ENCODE measurements at regions not wholly inside any gene's neighbourhood (a gene's known extent, or its start where the extent isn't known, plus 50 kb on each side); places are given as distances from the start of the nearest gene placed in this dataset.

DNA sequence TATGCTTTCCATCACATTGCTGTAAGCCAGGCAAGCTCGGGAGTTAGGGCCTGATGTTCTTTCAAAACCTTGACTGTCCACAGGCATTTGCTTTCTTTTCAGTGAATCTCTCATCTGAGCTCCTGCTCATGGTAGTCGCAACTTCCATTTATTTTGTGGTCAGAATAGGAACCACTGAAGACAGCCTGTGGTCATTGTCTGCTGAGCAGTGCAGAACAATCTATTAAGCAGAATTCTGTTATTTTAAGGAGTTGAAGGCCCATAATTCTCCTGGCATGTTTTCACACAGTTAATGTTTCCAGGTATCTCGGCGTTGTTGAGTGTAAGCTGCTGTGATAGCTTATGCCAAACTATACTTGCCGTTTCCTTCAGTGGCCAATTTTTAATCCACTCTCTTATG lies 491.1 kb upstream of the AKR1E2 start:
- TF ChIP-seq, protein P1, sequence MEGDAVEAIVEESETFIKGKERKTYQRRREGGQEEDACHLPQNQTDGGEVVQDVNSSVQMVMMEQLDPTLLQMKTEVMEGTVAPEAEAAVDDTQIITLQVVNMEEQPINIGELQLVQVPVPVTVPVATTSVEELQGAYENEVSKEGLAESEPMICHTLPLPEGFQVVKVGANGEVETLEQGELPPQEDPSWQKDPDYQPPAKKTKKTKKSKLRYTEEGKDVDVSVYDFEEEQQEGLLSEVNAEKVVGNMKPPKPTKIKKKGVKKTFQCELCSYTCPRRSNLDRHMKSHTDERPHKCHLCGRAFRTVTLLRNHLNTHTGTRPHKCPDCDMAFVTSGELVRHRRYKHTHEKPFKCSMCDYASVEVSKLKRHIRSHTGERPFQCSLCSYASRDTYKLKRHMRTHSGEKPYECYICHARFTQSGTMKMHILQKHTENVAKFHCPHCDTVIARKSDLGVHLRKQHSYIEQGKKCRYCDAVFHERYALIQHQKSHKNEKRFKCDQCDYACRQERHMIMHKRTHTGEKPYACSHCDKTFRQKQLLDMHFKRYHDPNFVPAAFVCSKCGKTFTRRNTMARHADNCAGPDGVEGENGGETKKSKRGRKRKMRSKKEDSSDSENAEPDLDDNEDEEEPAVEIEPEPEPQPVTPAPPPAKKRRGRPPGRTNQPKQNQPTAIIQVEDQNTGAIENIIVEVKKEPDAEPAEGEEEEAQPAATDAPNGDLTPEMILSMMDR (IDR thresholded peaks at IDR 0.05; ENCODE audit: insufficient read depth, low read length): no peak
- TF ChIP-seq POLR2AphosphoS5 (IDR thresholded peaks at IDR 0.05; ENCODE audit: low read depth) (no peak), SPI1 (IDR thresholded peaks at IDR 0.05; ENCODE audit: borderline replicate concordance, low read depth) (no peak), GABPA (IDR thresholded peaks at IDR 0.05; ENCODE audit: low read depth) (no peak)
- TF ChIP-seq, protein P2, sequence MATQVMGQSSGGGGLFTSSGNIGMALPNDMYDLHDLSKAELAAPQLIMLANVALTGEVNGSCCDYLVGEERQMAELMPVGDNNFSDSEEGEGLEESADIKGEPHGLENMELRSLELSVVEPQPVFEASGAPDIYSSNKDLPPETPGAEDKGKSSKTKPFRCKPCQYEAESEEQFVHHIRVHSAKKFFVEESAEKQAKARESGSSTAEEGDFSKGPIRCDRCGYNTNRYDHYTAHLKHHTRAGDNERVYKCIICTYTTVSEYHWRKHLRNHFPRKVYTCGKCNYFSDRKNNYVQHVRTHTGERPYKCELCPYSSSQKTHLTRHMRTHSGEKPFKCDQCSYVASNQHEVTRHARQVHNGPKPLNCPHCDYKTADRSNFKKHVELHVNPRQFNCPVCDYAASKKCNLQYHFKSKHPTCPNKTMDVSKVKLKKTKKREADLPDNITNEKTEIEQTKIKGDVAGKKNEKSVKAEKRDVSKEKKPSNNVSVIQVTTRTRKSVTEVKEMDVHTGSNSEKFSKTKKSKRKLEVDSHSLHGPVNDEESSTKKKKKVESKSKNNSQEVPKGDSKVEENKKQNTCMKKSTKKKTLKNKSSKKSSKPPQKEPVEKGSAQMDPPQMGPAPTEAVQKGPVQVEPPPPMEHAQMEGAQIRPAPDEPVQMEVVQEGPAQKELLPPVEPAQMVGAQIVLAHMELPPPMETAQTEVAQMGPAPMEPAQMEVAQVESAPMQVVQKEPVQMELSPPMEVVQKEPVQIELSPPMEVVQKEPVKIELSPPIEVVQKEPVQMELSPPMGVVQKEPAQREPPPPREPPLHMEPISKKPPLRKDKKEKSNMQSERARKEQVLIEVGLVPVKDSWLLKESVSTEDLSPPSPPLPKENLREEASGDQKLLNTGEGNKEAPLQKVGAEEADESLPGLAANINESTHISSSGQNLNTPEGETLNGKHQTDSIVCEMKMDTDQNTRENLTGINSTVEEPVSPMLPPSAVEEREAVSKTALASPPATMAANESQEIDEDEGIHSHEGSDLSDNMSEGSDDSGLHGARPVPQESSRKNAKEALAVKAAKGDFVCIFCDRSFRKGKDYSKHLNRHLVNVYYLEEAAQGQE (IDR thresholded peaks at IDR 0.05; ENCODE audit: insufficient replicate concordance, low read depth): no peak
